RWPE2 (cell line): ENCODE measurements at regions not wholly inside any gene's neighbourhood (a gene's known extent, or its start where the extent isn't known, plus 50 kb on each side); places are given as distances from the start of the nearest gene placed in this dataset.

ENCODE experiments used
- ATAC-seq: fragments of 200-7000 bp; cut with Tn5 transposase; 3 replicates; pipeline ENCODE4 v1.9.1; 2021; ENCODE audit warnings: low read depth
- DNase-seq: peaks from one replicate; pipeline ENCODE4 v3.0.0-alpha.2; 2020; ENCODE audit warnings: low spot score
- H3K27ac ChIP-seq: fragments of 450-650 bp; 2 replicates; pipeline ENCODE4 v1.5.1; 2017; ENCODE audit warnings: mild to moderate bottlenecking; ENCODE audit not compliant: poor library complexity, severe bottlenecking
- H3K27me3 ChIP-seq: fragments of 250-450 bp; sonication (Bioruptor Pico); 2 replicates; pipeline ENCODE4 v1.5.1; 2021; ENCODE audit warnings: mild to moderate bottlenecking, moderate library complexity; ENCODE audit not compliant: insufficient read depth, poor library complexity, severe bottlenecking
- H3K36me3 ChIP-seq: fragments of 250-450 bp; sonication (Bioruptor Pico); 2 replicates; pipeline ENCODE4 v1.5.1; 2020; ENCODE audit warnings: low read depth, mild to moderate bottlenecking, moderate library complexity
- H3K4me1 ChIP-seq: fragments of 250-450 bp; sonication (Bioruptor Pico); 2 replicates; pipeline ENCODE4 v1.5.1; 2021; ENCODE audit warnings: mild to moderate bottlenecking, moderate library complexity; ENCODE audit not compliant: insufficient read depth, poor library complexity, severe bottlenecking
- H3K4me3 ChIP-seq: fragments of 250-450 bp; sonication (Bioruptor Pico); 2 replicates; pipeline ENCODE4 v1.5.1; 2021; ENCODE audit warnings: mild to moderate bottlenecking, moderate library complexity; ENCODE audit not compliant: severe bottlenecking
- H3K9me3 ChIP-seq: fragments of 250-450 bp; sonication (Bioruptor Pico); 2 replicates; pipeline ENCODE4 v1.5.1; 2021; ENCODE audit warnings: mild to moderate bottlenecking, moderate library complexity; ENCODE audit not compliant: severe bottlenecking
- TF ChIP-seq, protein P1 (sequence below): fragments of 450-650 bp; IDR thresholded peaks from one replicate; pipeline ENCODE4 v1.5.1; 2017; ENCODE audit warnings: mild to moderate bottlenecking, moderate library complexity; ENCODE audit not compliant: poor library complexity, severe bottlenecking

DNA sequence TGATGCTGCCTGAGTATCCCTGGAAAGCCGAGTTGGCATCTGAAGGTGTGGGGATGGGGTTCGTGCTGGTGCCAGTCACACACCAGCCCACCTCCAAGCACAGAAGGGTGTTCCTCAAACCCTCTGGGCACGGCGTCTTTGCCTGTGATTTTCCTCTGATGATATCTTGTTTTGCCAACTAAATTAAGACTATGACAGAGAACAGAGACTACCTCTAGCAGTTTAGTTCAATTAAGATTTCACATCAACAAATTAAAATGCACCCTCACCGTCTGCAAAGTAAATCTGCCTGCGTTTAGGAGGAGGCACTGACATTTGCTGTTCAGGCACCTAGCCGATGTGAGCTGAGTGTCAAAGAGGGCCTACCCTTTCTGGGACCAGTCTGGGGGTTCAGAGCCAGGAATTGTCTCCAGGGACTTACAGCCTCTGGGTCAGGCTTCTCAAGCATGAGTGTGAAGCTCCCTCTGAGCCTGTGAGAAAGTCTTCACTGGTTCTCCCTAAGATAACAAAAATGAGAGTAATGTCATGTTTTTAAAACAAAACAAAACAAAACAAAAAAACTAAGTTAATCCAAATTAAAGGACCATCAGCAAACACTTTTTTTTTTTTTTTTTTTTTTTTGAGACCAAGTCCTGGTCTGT, 55.4 kb upstream of the CTNNA1 start:
- Histone ChIP-seq H3K4me3 (no peak overlapping the region), H3K27me3 (no peaks in the 10 kb centered on the region), H3K4me1 (peaks cover 9% of the 10 kb centered on the region), H3K27ac (no peak overlapping the region), H3K36me3 (no peaks in the 10 kb centered on the region), H3K9me3 (no peaks in the 10 kb centered on the region)
- no peak for ATAC-seq
- TF ChIP-seq, protein P1, sequence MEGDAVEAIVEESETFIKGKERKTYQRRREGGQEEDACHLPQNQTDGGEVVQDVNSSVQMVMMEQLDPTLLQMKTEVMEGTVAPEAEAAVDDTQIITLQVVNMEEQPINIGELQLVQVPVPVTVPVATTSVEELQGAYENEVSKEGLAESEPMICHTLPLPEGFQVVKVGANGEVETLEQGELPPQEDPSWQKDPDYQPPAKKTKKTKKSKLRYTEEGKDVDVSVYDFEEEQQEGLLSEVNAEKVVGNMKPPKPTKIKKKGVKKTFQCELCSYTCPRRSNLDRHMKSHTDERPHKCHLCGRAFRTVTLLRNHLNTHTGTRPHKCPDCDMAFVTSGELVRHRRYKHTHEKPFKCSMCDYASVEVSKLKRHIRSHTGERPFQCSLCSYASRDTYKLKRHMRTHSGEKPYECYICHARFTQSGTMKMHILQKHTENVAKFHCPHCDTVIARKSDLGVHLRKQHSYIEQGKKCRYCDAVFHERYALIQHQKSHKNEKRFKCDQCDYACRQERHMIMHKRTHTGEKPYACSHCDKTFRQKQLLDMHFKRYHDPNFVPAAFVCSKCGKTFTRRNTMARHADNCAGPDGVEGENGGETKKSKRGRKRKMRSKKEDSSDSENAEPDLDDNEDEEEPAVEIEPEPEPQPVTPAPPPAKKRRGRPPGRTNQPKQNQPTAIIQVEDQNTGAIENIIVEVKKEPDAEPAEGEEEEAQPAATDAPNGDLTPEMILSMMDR = no peak
- DNase-seq = no peak

DNA sequence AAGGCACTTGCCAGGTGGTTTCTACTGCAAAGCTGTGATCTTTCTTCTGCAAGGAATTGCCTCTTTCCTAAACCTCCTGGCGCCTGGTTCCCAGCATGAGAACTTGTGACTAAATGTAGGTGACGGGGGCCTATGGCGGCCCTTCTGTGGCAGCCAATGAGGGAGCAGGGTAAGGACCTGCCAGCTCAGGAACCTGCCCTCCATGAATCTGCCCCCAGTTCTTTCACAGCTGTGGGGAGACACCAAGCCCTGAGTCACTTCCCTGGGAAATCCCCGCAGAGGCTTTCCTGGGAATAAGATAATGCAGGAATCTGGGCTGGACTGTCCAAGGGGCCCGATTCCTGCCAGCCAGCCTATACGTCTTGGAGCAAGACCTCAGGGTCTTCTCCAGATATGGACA, 56.7 kb upstream of the CTNNA1 start:
- Histone ChIP-seq H3K4me1 (peaks cover 9% of the 10 kb centered on the region), H3K9me3 (no peaks in the 10 kb centered on the region), H3K4me3 (no peak overlapping the region), H3K27ac (no peak overlapping the region), H3K27me3 (no peaks in the 10 kb centered on the region), H3K36me3 (no peaks in the 10 kb centered on the region)
- ATAC-seq (peak; percentile 94), DNase-seq (peak; percentile 72)
- TF ChIP-seq, protein P1 = no peak

DNA sequence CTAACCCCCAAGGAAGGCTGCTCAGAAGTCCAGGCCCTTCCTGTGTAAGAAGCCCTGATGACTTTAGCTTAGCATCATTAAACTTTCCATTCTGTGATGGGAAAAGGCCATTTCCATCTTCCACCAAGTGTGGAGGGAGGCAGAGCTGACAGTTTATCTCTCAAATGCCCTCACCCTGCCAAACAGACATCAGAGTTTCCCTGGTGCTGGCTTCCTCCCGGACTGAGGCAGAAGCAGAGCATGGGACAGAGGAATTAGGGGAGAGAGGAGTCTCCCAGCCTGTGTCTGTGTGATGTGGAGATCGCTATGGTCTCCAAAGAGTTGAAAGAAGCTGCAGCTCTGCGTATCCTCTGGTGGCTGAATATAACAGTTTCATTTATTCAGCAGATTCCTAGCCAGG, 57.4 kb upstream of the CTNNA1 start:
- TF ChIP-seq, protein P1 = no peak
- no peak for DNase-seq
- Histone ChIP-seq H3K4me1 (peaks cover 9% of the 10 kb centered on the region), H3K27ac (no peak overlapping the region), H3K36me3 (no peaks in the 10 kb centered on the region), H3K4me3 (no peak overlapping the region), H3K27me3 (no peaks in the 10 kb centered on the region), H3K9me3 (no peaks in the 10 kb centered on the region)
- no peak for ATAC-seq

DNA sequence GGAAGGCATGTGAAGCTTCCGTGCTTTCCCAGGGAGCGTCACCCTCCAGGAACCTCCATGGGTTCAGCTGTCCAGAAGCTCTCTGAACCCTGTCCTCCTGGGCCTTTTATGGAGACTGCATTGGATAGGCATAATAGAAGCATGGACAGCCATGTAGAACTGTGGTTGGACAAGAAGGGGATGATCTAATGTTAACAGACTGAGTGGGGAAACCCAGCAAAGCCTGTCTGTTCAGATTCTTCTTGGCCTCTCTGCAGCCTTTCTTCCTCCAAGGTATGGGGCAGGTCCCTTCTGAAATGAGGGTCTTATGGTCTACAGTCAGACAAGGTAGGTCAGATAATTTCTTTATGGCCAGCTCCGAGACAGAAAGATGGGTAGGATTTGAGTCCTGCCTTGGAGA, 59.1 kb upstream of the CTNNA1 start:
- TF ChIP-seq, protein P1 = no peak
- Histone ChIP-seq H3K4me3 (no peak overlapping the region), H3K36me3 (no peaks in the 10 kb centered on the region), H3K27me3 (no peaks in the 10 kb centered on the region), H3K4me1 (peaks cover 9% of the 10 kb centered on the region), H3K27ac (no peak overlapping the region), H3K9me3 (no peaks in the 10 kb centered on the region)
- no peak for DNase-seq
- 0 out of 3 replicates have a peak, but pooled peaks have one; percentile 18 for ATAC-seq

DNA sequence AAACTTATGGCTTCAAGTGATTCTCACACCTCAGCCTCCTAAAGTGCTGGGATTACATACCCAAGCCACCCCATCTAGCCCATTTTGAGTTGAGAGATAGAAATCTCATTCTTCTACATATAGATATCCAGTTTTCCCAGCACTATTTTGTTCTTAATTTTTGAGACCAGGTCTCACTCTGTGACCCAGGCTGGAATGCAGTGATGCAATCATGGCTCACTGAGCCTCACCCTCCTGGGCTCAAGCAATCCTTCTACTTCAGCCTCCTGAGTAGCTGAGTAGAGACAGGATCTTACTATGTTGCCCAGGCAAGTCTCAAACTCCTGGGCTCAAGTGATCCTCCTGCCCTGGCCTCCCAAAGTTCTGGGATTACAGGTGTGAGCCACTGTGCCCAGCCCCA, 60.9 kb upstream of the CTNNA1 start:
- Histone ChIP-seq H3K4me3 (no peak overlapping the region), H3K4me1 (peaks cover 9% of the 10 kb centered on the region), H3K27me3 (no peaks in the 10 kb centered on the region), H3K27ac (no peak overlapping the region), H3K36me3 (no peaks in the 10 kb centered on the region), H3K9me3 (no peaks in the 10 kb centered on the region)
- no peak for ATAC-seq
- DNase-seq = no peak
- TF ChIP-seq, protein P1 = no peak
